ENCODE measurements at regions not wholly inside any gene's neighbourhood (a gene's known extent, or its start where the extent isn't known, plus 50 kb on each side); places are given as distances from the start of the nearest gene placed in this dataset.

DNA sequence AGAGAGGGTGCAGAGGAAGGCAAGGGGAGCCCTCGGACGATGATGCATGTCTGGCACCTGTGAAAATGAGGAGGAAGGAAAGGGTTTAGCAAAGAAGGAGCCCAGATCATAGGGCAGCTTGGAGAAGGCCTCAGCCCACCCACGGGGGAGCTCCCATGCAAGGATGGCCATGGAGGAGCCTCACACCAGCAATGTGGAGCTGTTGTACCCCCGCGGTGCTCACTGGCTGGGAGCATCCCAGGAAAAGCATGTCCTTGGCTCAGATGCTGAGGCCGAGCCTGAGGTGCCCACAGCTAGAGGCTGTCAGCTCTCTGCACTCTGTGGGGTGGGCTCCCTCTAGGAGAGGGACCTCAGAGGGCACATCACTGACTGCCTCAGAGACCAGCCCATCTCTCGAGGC, 622.6 kb downstream of the AACS start:
- DNase-seq = no peak

DNA sequence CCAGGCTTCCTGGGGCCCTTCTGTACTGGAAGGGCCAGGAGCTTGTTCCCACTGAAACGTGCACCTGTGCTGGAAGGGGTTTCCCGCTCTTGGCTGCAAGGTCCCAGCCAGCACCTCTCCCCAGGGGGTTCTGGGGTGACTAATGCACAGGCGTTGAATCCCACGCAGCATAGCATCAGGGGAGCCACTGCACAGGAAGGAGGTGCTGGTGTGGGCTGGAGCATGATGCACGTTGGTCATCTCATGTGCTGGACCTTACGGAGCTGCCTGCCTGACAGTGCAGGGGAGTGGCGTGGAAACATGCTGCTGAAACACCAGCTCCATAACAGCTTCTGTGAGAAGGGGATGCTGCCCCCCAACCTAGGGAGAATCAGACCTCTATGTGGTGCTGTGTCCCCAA, 623.0 kb downstream of the AACS start:
- no peak for DNase-seq

DNA sequence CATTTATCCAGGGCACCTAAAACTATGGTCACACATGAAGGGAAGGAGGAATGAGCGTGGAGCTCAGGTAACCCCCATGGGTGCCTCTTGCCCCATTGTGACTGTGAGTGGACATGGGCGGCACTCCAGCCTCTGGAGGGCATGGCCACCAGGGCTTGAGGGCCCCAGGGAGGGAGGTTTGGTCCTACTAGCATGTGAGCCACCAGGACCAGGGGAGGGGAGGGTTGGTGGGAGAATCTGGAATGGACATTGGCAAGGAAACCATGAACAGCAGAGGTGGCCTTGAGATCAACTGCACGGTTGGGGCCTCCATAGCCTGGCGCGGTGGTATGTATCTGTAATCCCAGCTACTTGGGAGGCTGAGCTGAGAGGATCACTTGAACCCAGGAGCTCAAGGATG, 623.6 kb downstream of the AACS start:
- DNase-seq = no peak

DNA sequence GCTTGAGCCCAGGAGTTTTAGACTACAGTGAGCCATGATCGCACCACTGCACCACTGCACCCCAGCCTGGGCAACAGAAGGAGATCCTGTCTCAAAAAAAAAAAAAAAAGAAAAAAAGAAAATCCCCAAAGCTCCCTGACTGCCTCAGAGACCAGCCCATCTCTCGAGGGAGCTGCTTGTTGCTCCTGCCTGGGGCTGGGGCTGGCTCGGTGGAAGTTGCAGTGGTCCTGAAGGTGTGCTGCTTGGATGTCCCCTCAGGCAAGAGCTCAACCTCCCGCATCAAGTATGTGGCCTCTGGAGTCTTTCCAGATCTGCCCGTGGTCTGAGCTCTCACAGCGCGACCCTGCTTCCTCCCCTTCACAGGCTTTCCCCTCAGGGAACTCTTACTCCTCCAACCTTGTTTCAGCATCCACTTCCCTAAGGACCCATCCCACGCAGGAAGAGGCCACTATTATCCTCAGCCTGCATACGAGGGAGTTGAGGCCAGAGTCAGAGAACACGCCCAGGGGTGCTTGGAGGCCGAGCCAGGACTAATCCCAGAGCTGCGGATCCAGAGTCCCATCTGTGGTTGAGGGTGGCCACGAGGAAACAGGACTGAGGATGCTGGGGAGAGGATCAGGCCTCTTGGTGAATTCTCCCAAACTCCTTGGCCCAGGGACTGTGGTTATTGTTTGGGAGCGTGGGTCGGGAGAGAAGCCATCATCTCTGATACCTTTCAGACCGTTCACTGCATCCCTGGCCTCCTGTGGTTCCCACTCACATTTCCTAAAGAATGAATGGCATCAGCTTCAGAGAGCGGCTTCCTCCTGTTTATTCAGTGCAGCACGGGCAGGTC, 624.6 kb downstream of the AACS start:
- DNase-seq = no peak

DNA sequence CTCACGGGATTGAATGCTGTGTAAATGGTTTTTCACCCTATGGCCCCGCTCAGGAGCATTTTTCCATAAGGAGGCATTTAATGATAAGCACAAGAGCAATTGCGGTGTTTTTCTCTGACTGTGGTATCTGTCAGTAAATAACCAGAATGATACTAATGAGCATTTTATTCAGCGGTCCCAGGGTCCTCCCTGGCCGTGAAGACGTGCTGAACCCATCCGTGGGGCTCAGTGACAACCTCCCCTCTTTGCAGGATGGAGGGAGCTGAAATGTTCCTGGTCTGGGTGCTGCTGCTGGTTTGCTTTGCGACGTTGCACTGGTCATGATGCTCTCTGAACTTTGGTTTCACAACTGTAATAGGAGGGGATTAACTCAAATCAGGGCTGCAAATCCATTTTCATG, 625.6 kb downstream of the AACS start:
- no peak for DNase-seq

DNA sequence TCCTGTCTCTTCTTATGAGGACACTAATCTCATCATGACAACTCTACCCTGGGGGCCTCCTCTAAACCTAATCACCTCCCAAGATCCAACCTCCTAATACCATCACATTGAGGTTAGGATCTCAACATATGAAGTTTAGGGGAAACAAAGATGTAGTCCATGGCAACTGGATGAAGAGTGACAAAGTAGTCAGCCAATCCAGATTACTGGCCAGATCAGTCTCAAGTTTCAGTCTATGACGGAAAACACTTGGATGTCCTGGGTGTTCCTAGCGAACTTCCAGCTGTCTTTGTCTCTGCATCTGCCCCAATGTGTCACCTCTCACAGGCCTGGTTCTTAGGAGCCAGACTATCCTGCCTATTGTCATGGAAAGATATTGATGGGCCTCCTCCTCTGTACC, 630.8 kb downstream of the AACS start:
- no peak for DNase-seq

DNA sequence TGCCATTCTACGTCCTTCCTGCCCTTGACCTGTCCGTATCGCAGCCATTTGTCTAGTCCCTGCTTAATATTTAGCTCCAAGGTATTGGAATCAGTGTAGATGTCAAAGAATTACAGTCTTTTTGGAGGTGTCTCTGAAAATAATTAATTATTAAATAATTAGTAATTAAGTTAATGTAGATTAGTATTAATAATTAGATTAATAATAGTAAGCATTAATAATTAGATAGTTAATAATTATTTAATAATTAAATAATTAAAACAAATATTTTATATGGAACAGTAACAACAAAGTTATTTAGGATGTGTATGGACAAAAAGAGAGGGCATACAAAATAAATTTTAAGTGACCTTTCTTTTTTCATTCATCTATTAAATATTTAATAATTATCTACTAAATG, 639.6 kb downstream of the AACS start:
- no peak for DNase-seq

DNA sequence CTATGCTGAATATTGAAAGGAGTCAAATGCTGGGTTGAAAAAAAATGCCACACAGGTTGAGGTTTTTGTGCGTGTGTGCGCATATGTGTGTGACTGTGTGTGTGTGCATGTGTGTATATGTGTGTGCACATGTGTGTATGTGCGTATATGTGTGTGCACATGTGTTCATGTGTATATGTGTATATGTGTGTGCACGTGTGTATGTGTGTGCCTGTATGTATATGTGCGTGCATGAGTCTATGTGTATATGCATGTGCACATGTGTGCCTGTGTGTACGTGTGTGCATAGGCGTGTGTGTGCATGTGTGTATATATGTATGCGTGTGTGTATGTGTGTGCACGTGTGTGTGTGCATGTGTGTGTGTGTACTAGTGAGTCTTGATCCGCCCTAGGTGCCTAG, 655.7 kb downstream of the AACS start:
- DNase-seq = no peak

DNA sequence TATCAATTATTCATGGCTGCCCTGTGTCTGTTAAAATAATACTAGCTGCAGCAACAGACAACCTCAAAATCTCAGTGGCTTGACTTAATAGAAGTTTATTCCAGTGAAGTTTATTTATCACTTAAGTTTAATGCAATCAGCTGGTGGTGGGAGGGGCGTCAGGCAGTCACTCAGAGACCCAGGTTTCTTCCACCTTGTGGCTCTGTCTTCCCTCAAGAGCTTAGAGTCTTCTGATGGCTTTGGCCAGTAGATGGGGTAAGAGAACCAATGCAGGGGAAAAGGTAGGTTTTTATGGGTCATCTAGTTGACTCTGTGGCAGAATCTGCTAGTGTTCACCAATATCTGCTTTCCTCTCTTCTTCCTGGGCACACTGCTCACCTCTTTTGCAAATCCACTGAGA, 668.9 kb downstream of the AACS start:
- no peak for DNase-seq

DNA sequence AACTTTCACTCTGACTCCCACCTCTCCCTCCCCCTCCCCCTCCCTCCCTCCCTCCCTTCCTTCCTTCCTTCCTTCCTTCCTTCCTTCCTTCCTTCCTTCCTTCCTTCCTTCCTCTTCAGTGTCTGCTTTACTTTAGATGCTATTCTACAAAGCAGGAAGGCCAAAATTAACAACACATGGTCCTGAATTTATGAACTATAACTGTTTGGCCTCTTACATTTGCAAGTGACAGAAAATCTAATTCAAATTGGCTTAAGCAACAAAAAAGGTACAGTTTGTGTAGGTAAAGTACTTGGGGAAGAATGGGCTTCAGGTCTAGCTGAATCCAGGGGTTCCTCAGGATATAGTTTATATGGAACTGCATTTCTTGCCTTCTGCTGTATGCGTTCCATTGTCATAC, 673.0 kb downstream of the AACS start:
- no peak for DNase-seq

DNA sequence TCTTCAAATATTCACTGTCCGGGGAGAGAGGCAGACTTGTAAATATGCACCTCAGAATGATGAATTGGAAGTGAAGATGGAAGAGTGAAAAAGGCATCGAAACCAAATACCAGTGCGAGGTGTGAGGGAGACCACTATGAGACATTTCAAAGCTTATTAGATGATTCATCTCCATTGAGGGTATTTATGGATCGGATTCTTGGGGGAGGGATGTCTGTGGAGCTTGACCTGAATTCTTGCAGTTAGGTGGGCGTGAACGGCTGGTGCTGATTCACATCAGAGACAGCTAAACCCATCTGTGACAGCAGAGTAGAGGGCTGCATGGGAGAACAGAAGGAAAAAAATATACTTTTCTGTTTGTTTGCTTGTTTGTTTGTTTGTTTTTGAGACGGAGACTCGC, 677.2 kb downstream of the AACS start:
- DNase-seq = no peak

DNA sequence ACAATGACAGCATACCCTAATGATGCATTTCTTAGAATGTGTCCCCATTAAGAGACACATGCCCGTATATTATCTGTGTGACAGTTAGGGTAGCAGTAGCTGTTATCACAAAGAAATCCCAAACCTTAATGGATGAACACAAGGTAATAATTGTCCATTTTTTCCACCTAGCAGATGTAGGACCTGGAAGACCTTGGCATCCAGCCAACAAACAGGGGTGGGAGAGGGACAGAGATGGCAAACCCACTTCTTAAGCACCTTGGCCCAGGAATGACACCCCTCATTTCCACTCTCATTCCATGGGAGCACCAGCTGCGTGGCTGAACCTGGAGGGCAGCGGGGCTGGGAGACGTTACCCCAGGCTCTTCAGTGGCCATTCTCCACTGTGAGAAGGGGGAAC, 679.0 kb downstream of the AACS start:
- no peak for DNase-seq

DNA sequence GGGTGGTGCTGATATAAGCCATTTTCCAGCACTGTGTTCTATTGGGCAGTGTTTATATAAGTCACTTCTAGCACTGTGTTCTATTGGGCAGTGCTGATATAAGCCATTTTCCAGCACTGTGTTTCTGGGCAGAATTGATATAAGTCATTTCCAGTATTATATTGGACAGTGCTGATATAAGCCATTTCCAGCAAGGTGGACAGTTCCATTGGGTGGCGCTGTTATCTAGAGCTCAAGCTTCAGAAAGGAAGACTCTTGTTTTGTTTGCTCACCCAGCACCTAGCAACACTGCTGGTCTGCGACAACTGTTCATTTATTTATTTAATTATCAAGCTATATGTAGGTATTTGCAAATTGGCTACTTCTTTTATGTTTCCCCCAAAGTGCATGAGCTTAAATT, 690.3 kb downstream of the AACS start:
- DNase-seq = no peak

DNA sequence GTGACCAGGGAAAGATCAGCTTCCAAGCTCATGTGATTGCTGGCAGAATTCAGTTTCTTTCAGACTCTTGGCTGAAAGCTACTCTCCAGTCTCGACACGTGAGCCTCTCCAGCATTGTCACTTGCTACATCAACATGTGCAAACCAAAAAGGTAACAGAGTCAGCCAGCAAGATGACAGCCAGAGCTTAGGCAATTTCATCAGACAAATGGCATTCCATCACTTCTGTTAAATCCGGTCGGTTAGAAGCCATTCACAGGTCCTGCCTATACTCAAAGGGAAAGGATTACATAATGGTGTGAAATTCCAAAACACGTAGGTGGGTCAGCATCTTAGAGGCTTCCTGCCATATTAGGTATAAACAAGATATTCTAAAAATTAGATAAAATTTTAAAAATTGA, 700.9 kb downstream of the AACS start:
- no peak for DNase-seq

DNA sequence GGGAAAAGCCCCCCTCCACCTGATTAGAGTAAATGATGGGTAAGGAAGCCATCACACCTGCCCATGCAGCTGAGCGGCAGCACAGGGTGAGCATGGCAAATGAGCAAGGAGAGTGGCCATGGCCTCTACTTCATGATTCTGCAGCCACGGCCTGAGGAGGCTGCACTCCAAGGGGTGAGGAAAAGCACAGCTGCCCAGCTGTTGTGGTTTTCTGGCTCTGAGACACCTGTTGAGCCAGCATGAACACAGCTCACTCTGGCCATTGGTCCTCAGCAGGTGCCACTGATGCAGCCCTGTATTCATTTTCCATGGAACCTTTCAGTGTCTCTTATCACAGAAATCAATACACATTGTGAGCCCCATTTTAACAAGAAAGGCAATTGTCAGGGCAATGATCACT, 707.2 kb downstream of the AACS start:
- no peak for DNase-seq

DNA sequence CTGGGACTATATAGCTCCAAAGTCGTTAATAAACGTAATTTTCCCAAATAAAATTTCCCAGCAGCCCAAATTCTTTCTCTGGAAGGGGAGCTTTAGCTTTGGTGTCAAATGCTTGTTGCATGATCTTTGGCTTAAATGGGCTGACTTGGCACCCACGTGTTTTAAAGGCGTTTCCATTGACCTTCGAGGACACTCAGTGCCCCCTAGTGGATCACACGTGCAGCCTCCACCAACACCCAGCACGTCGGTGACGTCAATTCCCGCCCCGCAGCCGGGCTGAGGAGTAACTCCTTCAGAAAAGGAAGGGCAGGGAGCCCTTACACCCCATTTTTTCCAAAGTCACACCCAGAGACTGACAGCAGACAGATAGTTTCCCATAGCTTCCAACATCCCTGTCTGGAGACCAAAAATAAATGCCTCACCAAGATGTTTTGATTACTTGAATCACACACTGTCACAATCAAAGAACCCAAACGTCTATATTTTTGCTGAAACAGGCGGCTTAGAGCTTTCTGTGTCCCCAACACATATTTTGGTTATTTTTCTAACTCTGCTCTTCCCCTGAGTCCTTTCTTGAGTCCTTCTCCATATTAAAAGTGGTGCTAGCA, 707.9 kb downstream of the AACS start:
- no peak for DNase-seq

DNA sequence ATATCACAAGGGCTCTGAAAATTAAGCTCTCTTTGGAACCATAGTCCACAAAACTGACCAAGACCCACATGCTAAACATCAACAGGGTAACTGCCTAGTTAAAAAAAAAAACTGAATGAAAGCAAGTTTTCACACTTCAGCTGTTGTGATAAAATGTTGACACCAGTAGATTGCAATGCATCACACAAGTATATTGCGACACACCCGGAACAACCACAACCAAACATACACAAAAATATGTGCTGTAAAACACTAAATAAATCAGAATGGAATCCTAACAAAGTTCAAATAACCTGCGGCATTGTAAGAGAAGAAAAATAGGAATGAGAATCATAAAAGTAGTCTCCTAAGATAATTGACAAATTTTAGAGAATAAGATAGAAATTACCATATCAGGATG, 710.3 kb downstream of the AACS start:
- DNase-seq = no peak

DNA sequence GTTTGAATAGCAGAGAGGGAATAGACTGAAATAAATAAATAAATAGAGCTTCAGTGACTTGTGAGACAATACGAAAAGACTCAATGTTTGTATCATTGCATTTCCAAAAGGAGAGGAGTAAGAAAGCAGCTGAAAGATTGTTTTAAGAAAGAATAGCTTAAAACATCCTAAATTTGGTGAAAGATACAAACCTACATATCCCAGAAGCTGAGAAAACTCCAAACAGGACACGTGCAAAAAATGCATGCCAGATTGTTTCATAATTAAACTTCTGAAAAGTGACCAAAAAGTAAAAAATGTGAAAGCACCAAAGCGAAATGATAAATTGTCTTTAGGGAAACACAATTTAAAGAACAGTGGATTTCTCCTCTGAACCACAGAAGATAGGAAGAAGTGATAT, 711.0 kb downstream of the AACS start:
- DNase-seq = no peak

DNA sequence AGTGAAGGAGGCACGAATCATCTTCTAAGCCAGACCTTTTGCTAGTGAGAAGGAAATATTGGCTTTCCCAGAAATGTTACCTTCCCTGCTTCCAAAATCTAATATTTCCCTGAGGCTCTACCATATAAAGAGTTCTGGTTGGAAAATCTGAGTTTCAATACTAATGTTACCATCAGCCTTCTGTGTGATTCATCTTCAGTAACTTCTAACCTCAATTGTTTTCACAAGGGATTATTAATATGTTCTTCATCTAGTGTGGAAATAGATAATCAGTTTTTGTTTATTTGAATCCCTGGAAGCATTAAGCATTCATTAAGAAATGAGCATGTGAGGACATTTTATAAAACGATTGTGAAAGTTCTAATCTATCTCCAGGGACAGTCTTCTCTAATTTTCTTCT, 720.9 kb downstream of the AACS start:
- no peak for DNase-seq

DNA sequence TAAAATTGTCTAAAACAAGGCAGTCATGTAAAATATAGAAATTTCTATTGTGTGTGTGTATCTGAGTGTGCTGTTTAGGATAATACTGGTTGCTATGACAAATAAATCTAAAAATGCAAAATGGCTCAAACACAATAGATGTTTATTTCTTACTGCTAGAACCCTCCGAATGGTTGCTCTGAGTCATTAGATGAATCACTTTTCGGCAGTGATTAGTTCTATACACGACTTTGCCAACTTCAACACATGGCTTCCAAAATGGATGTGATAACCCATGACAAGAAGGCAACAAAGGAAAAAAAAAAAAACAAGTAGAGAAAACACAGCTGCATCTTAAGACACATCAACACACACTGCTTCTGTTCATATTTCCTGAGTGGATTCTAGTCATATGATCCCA, 729.2 kb downstream of the AACS start:
- no peak for DNase-seq

DNA sequence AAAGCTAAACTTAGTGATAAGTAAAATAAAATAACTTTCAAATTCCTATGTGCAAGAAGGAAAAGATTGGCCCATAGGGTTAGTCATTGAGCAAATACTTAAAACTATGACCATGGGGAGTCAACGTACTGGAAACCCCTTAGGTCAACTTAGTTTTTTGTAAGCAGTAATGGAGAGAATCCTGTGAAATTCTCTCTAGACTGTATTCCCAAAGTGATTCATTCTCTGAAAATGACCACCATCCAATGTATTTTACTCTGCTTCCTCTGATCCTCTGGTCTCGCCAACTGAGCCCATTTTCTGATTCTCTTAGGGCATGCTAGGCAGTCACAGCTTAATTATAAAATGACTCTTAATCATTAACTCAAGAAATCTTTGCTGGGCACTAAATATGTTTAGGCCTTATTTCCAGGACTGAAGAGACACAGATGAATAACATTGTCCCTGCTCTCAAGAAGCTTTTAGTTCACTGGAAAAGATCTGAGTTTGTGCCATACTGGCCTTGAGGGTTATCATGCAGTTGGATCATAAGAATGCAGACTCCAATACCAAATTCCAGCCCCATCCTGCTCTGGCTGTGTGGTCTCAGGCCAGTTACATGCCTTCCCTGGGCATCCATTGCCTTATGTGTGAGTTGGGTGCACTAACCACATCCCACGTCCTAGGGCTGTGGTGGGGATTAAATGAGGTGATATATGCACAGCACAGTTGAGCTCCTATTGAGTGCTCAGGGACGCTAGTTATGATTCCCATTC, 732.4 kb downstream of the AACS start:
- DNase-seq = no peak

DNA sequence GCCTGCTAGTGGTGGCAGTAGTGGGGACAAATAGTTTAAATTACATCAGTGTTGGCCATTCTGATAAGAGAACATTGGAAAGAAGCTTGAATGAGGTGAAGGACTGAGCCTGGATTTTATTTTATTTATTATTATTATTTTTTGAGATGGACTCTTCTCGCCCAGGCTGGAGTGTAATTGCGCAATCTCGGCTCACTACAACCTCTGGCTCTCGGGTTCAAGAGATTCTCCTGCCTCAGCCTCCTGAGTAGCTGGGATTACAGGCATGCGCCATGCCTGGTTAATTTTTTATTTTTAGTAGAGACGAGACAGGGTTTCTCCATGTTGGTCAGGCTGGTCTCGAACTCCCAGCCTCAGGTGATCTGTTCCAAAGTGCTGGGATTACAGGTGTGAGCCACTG, 739.4 kb downstream of the AACS start:
- no peak for DNase-seq

DNA sequence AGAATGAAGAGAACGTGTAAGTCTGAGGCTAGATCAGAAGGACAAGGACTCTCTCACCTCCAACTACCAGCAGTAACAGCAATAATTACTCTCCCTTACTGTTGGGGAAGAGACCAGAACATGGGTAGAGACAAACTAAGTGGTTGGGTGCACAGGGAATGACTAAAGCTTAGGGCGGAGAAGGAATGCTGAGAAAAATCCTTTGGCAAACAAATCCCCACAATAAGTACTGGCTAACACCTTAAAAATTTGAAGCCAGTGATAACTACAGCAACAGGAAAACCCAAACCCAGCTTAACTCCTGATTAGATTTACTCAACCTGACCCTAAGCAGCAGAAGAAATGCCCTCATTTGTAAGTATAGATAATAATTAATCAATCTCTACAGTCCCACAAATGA, 759.0 kb downstream of the AACS start:
- no peak for DNase-seq

DNA sequence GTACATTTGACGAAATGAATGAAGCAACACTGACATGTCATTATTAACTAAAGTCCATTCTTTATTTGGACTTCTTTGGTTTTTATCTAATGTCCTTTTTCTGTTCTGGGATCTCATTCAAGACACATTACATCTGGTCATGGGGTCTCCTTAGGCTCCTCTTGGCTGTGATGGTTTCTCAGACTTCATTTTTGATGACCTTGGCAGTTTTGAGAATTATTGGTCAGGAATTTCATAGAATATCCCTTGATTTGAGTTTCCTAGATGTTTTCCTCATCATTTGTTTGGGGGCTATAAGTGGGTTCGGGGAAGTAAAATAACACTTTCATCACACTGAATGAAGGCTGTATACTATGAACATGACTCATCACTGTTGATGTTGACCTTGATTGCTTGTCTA, 770.6 kb downstream of the AACS start:
- no peak for DNase-seq

Measured in NCI-H1694 (cell line).